Epithelial cell of prostate (primary cell): ENCODE measurements at regions not wholly inside any gene's neighbourhood (a gene's known extent, or its start where the extent isn't known, plus 50 kb on each side); places are given as distances from the start of the nearest gene placed in this dataset.
"Not testable (repeated sequence)": the region's sequence is repeated elsewhere in the genome, so short reads cannot be mapped to it uniquely, and the experiment has no call there.

Experiments
- DNase-seq: peaks from one replicate; pipeline ENCODE4 v3.0.0-alpha.2; 2011; ENCODE audit warnings: low read depth, low spot score
- H3K27ac ChIP-seq: fragments of 450-650 bp; 2 replicates; pipeline ENCODE4 v1.5.1; 2017; ENCODE audit warnings: mild to moderate bottlenecking

DNA sequence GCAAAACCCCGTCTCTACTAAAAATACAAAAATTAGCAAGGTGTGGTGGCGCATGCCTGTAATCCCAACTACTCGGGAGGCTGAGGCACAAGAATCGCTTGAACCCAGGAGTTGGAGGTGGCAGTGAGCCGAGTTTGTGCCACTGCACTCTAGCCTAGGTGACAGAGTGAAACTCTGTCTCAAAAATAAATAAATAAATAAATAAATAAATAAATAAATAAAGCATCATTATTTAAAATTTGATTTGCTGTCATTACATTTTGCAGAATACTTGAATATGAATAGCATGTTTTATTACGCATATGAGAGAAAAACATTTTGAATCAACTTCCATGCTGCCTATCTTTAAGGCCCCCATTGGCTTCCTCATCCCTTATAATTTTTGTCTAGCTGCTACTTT lies 53.4 kb upstream of the MED14 start:
- not testable (repeated sequence) for DNase-seq, H3K27ac ChIP-seq

DNA sequence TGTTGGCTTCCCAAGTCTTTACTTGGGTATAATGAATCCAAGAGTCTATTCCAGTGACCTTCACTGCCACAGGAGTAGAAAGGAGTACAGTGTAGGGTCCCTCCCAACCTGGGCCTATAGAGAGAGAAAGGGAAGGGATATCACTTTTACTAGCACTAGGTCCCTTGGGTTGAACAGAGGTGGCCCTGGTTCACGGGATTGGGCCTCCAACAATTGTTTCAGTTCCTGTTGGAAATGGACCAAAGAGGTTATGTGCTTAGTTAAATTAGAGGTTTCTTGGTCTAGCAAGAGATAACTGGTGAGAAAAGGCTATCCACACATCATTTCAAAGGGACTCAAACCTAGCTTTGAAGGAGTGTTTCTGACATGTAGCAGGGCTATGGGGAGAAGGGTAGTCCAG lies 57.1 kb upstream of the MED14 start:
- DNase-seq: no peak
- H3K27ac ChIP-seq: no peak overlapping the region

DNA sequence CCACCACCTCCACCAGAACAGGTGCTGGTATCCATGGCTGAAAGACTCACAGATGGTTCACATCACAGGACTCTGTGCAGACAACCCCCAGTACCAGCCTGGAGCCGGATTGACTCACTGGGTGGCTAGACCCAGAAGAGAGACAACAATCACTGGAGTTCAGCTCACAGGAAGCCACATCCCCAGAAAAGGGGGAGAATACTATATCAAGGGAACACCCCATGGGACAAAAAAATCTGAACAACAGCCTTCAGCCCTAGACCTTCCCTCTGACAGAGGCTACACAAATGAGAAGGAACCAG lies 59.4 kb upstream of the MED14 start:
- H3K27ac ChIP-seq: peak overlapping the region; percentile 48
- DNase-seq: not testable (repeated sequence)

DNA sequence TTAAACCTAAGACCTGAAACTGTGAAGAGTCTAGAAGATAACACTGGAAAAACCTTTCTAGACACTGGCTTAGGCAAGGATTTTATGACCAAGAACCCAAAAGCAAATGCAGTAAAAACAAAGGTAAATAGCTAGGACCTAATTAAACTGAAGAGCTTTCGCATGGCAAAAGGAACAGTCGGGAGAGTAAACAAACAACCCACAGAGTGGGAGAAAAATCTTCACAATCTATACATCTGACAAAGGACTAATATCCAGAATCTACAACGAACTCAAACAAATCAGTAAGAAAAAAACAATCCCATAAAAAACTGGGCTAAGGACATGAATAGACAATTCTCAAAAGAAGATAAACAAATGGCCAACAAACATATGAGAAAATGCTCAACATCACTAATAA lies 64.4 kb upstream of the MED14 start:
- not testable (repeated sequence) for H3K27ac ChIP-seq, DNase-seq

DNA sequence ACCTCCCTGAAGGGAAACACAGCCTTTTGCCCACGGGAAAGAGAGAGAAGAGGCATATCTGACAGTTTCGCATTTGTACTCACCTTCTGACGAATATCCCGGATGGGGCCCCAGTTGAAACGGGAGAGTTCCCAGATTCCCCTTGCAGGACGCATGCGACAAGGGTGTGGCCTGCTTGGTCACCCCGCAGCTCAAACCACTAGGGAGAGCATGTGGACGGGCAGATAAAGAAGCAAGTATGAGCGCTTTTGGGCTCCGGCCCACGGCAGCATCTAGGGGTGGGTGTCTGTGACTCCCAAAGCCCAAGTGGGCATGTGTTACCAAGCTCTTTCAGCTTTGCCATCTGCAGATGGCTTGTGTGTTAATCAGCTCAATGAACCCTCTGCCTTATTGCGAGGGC lies 70.1 kb upstream of the MED14 start:
- DNase-seq: no peak
- H3K27ac ChIP-seq: no peak overlapping the region

DNA sequence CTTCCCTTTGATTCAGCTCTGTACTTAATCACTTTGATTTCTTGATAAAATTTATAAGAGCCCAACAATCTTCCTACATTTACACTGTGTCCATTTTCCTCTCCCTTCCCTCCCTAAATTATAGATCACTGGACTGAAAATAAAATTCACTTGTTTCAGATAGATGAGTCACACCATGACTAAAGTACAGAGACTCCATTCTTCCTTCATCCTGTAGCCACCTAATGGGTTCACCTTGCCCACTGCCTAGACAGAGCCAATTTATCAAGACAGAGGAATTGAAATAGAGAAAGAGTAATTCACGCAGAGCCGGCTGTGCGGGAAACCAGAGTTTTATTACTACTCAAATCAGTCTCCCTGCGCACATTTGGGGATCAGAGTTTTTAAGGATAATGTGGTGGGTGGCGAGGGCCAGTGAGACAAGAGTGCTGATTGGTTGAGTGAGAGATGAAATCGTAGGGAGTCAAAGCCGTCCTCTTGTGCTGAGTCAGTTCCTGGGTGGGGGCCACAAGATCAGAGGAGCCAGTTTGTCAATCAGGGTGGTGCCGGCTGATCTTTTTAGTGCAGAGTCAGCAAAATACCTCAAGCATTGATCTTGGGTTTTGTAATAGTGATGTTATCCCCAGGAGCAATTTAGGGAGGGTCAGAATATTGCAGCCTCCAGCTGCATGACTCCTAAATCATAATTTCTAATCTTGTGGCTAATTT lies 71.3 kb upstream of the MED14 start:
- DNase-seq: no peak
- no peak overlapping the region for H3K27ac ChIP-seq

DNA sequence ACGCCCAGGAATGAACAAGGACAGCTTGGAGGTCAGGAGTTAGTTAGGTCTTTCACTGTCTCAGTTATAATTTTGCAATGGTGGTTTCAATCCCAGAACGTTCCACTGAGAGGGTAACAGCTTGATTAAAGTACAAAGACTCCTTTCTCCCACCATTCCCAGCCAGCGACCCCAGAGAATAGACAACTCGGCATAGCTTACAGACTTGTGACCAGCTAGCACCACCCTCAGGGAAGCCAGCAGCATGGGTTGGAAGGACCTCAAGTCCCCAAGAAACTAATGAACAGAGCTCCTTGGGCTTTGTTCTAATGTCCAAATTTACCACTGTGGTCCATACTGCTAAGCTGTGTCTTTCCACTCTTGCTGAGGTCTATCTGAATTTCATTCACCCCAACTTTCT lies 72.0 kb upstream of the MED14 start:
- no peak for DNase-seq
- H3K27ac ChIP-seq: no peak overlapping the region

DNA sequence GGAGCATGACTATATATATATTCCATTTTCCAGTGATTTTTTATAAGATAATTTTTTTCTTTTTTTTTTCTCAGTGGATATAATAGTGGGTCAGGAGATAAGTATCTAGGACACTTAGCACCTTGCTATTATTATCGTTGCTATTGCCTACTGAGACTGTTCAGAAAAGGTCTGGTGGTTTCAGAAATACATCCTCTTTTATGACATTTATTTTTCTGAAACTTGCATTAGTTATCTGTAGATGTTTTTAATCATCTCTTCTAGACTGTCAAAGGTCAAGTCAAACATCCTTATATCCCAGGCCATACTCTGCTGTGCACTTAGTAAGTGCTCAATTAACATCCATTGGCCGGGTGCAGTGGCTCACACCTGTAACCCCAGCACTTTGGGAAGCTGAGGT lies 72.9 kb upstream of the MED14 start:
- no peak for DNase-seq
- no peak overlapping the region for H3K27ac ChIP-seq

DNA sequence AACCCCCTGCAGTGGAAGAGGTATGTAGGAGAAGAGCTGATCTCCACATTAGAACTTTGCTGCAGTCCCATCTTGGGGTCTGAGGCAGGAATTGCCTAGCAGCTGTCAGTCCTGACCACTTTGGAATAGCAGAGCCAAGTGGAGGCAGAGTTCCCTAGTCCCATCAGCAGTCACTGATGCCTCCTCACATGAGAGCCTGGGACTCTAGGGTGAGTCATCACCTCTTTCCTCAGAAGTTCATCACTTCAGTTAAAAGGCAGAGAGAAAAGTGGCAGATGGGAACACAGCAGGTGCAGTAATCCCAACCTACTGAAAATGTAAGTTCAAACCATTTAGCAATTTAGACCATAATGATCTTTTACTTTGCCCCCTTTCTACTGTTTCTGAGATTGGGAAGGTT lies 73.9 kb upstream of the MED14 start:
- H3K27ac ChIP-seq: no peak overlapping the region
- no peak for DNase-seq

DNA sequence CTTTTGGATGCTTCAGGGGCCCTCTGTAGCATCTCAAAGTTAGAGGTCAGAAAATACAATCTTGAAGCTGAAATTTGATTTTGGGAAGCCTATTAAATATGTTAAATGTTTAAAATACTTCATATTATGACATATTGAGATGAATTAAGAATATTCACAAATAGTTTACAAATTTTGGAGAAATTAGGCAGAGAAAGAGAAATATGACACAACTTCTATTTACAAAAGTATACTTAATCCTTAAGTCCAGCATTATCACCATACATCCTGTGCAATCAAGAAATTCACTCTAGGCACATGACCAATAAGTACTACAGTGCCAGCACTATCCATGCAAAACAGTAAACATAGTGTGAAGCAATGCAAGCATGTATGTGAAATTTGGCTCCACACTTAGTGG lies 79.7 kb upstream of the MED14 start:
- not testable (repeated sequence) for H3K27ac ChIP-seq

DNA sequence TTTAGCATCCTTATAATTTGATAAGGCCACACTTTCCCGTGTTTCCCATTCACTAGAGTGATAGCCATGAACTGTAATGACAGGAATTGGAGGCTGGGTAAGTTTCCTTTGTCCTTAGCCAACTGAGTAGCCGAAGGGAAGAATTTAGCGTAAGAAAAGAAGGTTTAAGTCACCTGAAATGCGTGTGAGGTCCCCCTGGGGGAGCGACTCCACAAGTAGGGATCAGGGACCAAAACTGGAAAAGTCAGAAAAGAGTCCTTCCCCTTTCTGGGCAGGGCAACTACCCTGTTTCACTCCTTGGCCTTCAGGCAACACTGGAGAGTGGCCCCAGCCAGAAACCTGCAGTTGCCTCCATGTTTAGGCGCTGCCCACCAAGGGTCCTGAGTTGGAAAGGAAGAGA lies 81.6 kb upstream of the MED14 start:
- no peak overlapping the region for H3K27ac ChIP-seq
- no peak for DNase-seq

More for the DNA sequence above, 79.7 kb upstream of the MED14 start:
- DNase-seq: not testable (repeated sequence)

DNA sequence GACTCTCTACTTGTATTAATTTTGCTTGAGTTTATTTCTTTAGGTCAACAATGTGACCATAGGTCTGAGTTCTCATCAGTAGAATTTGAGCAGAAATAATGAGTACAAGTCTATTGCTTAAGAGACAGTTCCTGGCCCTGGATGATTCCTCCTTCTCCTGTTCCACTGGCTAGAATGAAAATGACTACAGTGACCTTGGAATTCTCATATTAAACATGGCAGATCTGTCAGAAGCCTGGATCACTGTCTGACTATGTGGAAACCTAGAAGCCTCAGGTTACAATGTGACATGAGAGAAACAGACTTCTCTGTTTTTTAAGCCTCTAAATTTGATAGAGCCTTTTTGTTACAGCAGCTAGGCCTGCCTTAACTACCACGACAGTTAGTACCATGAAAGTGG lies 82.9 kb upstream of the MED14 start:
- DNase-seq: no peak
- H3K27ac ChIP-seq: no peak overlapping the region

DNA sequence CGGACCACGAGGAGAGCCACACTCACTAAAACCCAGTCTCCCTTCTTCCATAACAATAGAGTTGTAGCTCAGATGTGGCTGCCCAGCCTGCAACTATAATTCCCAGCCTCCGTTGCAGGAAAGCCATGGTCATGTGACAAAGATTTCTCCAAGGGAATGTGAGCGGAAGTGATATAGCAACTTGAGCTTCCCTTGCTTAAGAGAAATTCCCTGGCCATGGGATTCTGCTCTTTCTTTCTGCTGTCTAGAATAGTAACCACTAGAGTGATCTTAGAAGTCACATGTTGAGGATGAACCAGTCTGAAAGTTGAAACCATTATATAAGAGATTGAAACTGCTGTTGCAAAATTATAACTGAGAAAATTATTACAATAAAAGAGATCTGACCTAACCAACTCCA lies 86.4 kb upstream of the MED14 start:
- DNase-seq: no peak
- no peak overlapping the region for H3K27ac ChIP-seq

DNA sequence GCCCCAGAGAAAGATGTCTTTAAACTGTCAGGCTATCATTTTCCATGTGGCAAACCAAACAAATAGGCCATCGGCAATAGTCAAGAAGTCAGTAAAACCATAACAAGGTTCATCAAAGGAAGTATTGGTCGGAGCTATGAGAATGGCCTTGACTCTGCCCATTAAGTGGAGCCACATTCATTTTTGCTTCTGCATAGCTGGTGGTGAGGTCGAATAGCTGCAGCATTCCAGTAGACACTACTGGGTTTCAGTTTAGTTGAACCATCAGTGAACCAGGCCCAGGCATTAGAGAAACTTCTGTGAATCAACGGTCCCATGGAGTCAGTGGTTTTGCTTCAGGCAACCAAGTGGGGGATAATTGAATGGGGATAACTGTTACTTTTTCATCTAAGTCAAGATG lies 92.0 kb upstream of the MED14 start:
- DNase-seq: no peak
- no peak overlapping the region for H3K27ac ChIP-seq

DNA sequence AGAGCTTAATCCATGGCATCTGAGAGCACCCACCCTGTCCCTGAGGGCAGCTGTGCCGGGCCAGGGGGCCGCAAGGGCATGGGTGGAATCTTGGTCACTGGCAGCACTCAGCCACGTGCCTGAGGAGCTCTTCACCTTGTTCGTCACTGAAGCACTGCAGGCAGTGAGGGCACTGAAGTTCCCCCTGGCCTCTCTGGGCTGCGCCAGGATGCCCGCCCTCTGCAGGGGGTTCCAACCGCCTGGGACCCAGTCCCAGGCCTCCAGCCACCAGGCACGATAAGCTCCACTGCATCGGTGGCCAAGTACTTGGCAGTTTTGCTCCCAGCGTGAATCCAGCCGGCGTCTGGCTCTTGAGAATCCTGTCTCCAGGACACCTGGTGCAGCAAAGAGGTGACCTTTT lies 96.4 kb upstream of the MED14 start:
- no peak for DNase-seq
- H3K27ac ChIP-seq: no peak overlapping the region

DNA sequence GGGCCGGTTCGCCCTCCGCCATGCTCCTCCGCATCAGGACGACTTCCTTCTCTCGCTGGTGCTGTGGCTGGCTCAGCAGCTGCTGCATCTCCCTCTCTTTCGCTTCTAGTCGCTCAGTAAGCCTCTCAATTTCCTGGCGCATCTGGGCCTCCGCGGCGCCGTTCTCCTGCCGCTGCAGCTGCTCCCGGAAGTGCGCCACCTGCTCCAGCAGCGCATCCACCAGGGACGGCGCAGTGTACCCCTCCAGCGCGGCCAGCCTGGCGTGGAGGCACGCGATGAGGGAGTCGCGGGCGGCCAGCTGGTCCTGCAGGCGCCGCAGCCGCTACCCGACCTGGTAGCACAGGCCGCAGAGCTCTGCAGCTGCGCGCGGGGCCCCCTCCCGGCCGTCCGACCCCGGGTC lies 97.4 kb upstream of the MED14 start:
- H3K27ac ChIP-seq: no peak overlapping the region
- DNase-seq: no peak

DNA sequence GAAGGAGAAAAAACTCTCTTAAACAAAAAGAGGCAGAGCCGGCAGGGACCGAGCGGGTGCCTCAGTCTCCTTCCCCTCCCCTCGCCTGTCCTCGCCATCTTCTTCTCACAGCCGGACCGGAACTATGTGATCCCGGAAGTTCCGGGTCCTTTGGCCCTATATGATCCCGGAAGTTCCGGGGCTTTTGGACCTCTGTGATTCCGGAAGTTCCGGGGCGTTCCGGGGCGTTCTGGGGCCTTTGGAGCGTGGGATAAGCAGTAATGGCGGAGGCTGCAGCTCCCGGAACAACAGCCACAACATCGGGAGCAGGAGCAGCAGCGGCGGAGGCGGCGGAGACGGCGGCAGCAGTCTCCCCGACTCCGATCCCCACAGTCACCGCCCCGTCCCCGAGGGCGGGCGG lies 98.9 kb upstream of the MED14 start:
- H3K27ac ChIP-seq: no peak overlapping the region
- DNase-seq: no peak

DNA sequence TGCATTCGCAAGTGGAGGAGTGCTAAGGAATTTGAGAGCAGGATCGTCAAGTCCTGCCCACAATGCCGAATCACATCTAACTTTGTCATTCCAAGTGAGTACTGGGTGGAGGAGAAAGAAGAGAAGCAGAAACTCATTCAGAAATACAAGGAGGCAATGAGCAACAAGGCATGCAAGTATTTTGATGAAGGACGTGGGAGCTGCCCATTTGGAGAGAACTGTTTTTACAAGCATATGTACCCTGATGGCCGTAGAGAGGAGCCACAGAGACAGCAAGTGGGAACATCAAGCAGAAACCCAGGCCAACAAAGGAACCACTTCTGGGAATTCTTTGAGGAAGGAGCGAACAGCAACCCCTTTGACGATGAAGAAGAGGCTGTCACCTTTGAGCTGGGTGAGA lies 100.2 kb upstream of the MED14 start:
- no peak overlapping the region for H3K27ac ChIP-seq
- DNase-seq: no peak

DNA sequence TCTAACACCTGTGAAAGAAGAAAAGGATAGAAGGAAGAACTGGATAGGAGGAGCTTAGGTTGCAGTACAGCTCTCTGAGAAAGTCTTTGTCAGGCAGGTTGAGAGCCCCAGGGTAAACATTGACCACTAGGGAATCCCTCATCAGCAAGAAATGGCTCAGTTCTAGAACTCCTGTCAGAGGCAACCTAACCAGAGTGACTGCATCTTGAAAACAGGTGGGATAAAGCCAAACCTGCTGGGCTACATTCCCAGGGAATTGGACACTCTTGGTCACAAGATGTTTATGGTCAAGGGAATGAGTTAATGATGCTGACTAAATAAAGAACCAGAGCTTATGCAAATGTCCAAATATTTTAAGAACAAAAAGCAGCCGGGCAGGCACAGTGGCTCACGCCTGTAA lies 108.3 kb upstream of the MED14 start:
- no peak overlapping the region for H3K27ac ChIP-seq
- DNase-seq: peak; percentile 29

DNA sequence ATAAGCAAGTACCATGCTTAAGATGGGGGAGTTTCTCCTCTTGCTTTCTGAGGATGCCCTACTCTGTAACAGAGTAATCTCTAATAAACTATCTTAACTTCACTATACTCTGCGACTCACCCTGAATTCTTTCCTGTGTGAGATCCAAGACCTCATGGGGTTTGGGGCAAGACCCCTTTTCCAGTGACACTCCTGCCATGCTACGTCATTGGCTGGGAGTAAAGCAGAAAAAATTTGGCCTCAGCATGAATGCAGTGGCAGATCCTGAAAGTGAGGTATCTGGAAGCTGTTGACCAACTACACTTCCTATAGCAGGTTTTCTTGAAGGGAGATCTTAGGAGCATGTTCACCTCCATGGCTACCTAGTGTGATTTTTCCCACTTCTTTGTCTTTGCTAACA lies 109.1 kb upstream of the MED14 start:
- no peak for DNase-seq
- H3K27ac ChIP-seq: no peak overlapping the region

DNA sequence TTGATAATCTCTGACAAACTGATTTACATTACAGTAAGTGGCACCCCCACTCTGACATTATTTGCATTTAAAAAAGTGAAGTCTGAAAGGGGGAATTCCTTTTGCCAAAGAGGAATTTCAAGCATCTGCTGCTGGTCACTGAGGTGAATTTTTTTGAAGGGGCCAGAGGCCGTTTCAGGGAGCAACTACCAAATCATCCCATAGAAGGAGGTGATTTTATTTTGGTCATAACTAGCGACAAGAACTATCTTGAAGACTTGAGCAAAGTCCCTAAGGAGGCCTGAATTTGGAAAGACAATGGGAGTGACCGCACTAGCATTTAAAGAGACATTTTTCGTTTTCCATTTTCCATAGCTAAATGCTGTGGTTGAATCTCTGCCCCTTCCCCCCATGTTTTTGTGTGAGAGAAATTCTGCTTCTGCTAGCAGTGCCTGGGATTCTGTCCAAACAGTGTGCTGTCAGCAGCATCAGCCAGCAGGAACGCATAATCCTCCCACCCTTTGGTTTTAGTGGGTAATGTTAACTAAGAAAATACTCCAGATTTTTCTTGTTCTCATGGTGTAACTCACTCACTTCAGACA lies 110.1 kb upstream of the MED14 start:
- no peak for DNase-seq
- no peak overlapping the region for H3K27ac ChIP-seq

DNA sequence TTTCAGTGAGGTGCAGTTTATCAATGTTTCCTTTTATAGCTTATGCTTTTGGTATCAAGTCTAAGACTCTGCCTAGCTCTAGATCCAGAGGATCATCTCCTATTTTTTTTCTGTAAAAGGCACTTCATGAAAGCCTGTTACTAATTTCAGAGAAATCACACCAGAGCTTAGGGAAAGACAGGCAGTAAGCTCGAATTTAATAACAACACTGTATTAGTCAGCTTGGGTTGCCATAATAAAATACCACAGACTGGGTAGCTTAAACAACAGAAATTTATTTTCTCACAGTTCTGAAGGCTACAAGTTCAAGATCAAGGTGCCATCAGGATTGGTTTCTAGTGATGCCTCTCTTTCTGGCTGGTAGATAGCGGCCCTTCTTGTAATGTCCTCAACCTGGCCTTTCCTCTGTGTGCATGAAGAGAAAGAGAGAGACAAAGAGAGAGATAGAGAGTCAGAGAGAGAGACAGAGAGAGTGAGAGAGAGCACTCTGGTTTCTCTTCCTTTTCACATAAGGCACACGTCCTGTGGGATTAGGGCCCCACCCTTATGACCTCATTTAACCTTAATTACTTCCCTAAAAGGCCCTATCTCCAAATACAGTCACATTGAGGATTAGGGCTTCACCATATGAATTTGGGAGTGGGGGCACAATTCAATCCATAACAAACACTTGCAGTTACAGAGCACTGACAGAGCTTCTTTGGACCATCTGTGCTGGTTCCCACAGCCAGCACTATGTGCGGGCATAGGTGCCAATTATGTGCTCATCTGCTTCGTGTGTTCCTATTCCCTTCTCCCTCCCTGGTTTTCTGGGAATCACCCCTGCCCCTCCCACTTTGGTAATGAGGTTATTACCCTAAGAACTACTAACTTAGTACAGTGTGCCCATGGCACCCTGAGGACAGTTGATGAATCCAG lies 114.8 kb upstream of the MED14 start:
- H3K27ac ChIP-seq: no peak overlapping the region
- no peak for DNase-seq
